ENCODE measurements at regions not wholly inside any gene's neighbourhood (a gene's known extent, or its start where the extent isn't known, plus 50 kb on each side); places are given as distances from the start of the nearest gene placed in this dataset.

GRCh38 chr12:19657732-19658130 lies 218.4 kb downstream of the AEBP2 start:
- intact Hi-C loops (cut with micrococcal nuclease) = no loop called here

GRCh38 chr12:19659086-19659485 lies 219.8 kb downstream of the AEBP2 start:
- Mint-ChIP-seq H3K36me3 (no peaks in the 10 kb centered on the region), H3K4me1 (no peaks in the 10 kb centered on the region), H3K4me3 (no peak overlapping the region), H3K27ac (no peak overlapping the region), H3K27me3 (ENCODE audit: low read depth in 3 of 3) (peaks cover 0 to 6% (median 2%) of the 10 kb centered on the region in 3 donors), H3K9me3 (peaks cover 1 to 7% (median 5%) of the 10 kb centered on the region in 7 donors)
- WGBS (ENCODE audit: insufficient coverage) = no CpG with 5 or more reads among the region's 2 CpGs
- Histone ChIP-seq H3K79me2 (ENCODE audit: insufficient read depth, low read length) (no peaks in the 10 kb centered on the region), H4K20me1 (ENCODE audit: insufficient read depth, low read length) (no peaks in the 10 kb centered on the region), H3K4me2 (replicated peaks; ENCODE audit: extremely low read depth, low read length, poor library complexity, severe bottlenecking) (no peak overlapping the region), H3K4me3 (replicated peaks in 1 of 3; ENCODE audit: low read depth in 2 of 3, low read length in 3 of 3) (no peak overlapping the region), H2AFZ (ENCODE audit: insufficient read depth, low read depth, low read length, poor library complexity, severe bottlenecking) (no peak overlapping the region), H3K27ac (ENCODE audit: low read depth in 1 of 2, low read length in 2 of 2) (no peak overlapping the region), H3K27me3 (ENCODE audit: control insufficient read depth in 2 of 2, insufficient read depth in 2 of 2, low read length in 2 of 2) (no peaks in the 10 kb centered on the region), H3K9me3 (replicated peaks in 1 of 2; ENCODE audit: control insufficient read depth in 1 of 2, insufficient read depth in 1 of 2, low read length in 2 of 2) (no peaks in the 10 kb centered on the region), H3K36me3 (replicated peaks in 1 of 2; ENCODE audit: control insufficient read depth in 1 of 2, insufficient read depth in 2 of 2, low read length in 2 of 2) (no peaks in the 10 kb centered on the region), H3K4me1 (ENCODE audit: control insufficient read depth in 1 of 2, insufficient read depth in 2 of 2, low read length in 2 of 2) (no peaks in the 10 kb centered on the region), H3K9ac (ENCODE audit: insufficient read depth, low read length, poor library complexity, severe bottlenecking) (no peak overlapping the region)
- intact Hi-C loops (cut with micrococcal nuclease) = no loop called here
- no peak for DNase-seq
- TF ChIP-seq CTCF (IDR thresholded peaks at IDR 0.05) = no peak

More at GRCh38 chr12:19657732-19658130, 218.4 kb downstream of the AEBP2 start:
- Histone ChIP-seq H3K4me1 (ENCODE audit: control insufficient read depth in 1 of 2, insufficient read depth in 2 of 2, low read length in 2 of 2) (no peaks in the 10 kb centered on the region), H3K36me3 (replicated peaks in 1 of 2; ENCODE audit: control insufficient read depth in 1 of 2, insufficient read depth in 2 of 2, low read length in 2 of 2) (no peaks in the 10 kb centered on the region), H3K27me3 (ENCODE audit: control insufficient read depth in 2 of 2, insufficient read depth in 2 of 2, low read length in 2 of 2) (no peaks in the 10 kb centered on the region), H3K4me2 (replicated peaks; ENCODE audit: extremely low read depth, low read length, poor library complexity, severe bottlenecking) (no peak overlapping the region), H4K20me1 (ENCODE audit: insufficient read depth, low read length) (no peaks in the 10 kb centered on the region), H3K79me2 (ENCODE audit: insufficient read depth, low read length) (no peaks in the 10 kb centered on the region), H2AFZ (ENCODE audit: insufficient read depth, low read depth, low read length, poor library complexity, severe bottlenecking) (no peak overlapping the region), H3K4me3 (replicated peaks in 1 of 3; ENCODE audit: low read depth in 2 of 3, low read length in 3 of 3) (no peak overlapping the region), H3K27ac (ENCODE audit: low read depth in 1 of 2, low read length in 2 of 2) (no peak overlapping the region), H3K9me3 (replicated peaks in 1 of 2; ENCODE audit: control insufficient read depth in 1 of 2, insufficient read depth in 1 of 2, low read length in 2 of 2) (no peaks in the 10 kb centered on the region), H3K9ac (ENCODE audit: insufficient read depth, low read length, poor library complexity, severe bottlenecking) (no peak overlapping the region)
- TF ChIP-seq CTCF (IDR thresholded peaks at IDR 0.05) = no peak
- H3K36me3 Mint-ChIP-seq = no peaks in the 10 kb centered on the region
- WGBS (ENCODE audit: insufficient coverage) = no CpG with 5 or more reads among the region's 2 CpGs
- no peak for DNase-seq
- H3K9me3 Mint-ChIP-seq = peaks cover 0 to 7% (median 3%) of the 10 kb centered on the region in 7 donors
- no peak overlapping the region for H3K4me3 Mint-ChIP-seq
- H3K27ac Mint-ChIP-seq = no peak overlapping the region
- H3K4me1 Mint-ChIP-seq = peaks cover 3% of the 10 kb centered on the region
- peaks cover 0 to 5% (median 2%) of the 10 kb centered on the region in 3 donors for H3K27me3 Mint-ChIP-seq (ENCODE audit: low read depth in 3 of 3)
